ENCODE measurements at regions not wholly inside any gene's neighbourhood (a gene's known extent, or its start where the extent isn't known, plus 50 kb on each side); places are given as distances from the start of the nearest gene placed in this dataset.

DNA sequence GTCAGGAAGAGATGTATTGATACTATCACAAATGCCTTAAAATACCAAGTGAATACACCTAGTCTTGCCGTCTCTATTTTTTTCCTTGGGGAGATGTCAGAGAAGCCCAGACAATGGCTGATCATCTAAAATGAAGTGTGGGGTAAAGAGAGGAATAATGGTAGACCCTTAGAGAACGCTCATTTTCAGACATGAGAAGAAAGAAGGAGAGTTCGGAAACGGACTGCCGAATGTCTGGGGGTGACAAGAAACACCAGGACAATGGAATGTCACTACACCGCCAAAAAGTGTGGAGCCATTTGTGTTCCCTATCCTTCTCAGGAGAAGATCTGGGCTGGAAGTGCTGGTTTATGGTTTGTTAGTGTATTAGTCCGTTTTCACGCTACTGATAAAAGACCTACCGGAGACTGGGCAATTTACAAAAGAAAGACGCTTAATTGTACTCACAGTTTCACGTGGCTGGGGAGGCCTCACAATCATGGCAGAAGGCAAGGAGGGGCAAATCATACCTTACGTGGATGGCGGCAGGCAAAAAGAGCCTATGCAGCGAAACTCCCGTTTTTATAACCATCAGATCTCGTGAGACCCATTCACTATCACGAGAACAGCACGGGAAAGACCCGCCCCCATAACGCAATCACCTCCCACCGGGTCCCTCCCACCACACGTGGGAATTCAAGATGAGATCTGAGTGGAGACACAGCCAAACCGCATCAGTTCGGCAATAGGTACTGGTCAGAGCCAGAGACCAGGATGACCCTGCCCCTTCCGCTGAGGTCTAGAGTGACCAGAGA, 743.7 kb downstream of the GALR1 start:
- Histone ChIP-seq H3K4me2 (ENCODE audit: extremely low read depth, insufficient read depth, low read length) (no peak overlapping the region), H3K9ac (ENCODE audit: insufficient read depth, low read length) (no peak overlapping the region), H3K79me2 (ENCODE audit: control insufficient read depth, insufficient read depth, low read length) (no peaks in the 10 kb centered on the region), H2AFZ (ENCODE audit: low read length) (no peak overlapping the region), H4K20me1 (ENCODE audit: control insufficient read depth, extremely low read depth, insufficient read depth, low read length) (no peaks in the 10 kb centered on the region), H3K4me3 (replicated peaks in 1 of 4; ENCODE audit: control extremely low read depth in 1 of 4, insufficient read depth in 1 of 4, low read depth in 3 of 4, low read length in 4 of 4) (no peak overlapping the region), H3K36me3 (ENCODE audit: control insufficient read depth, insufficient read depth, low read length) (no peaks in the 10 kb centered on the region), H3K27me3 (ENCODE audit: control insufficient read depth, insufficient read depth, low read length) (no peaks in the 10 kb centered on the region), H3K4me1 (ENCODE audit: control insufficient read depth, extremely low read depth, insufficient read depth, low read length) (no peaks in the 10 kb centered on the region), H3K9me3 (ENCODE audit: control insufficient read depth, insufficient read depth, low read depth, low read length) (no peaks in the 10 kb centered on the region), H3K27ac (ENCODE audit: insufficient read depth, low read length) (no peak overlapping the region)
- no peak for DNase-seq (ENCODE audit: low read depth in 2 of 2)
- TF ChIP-seq, protein P1, sequence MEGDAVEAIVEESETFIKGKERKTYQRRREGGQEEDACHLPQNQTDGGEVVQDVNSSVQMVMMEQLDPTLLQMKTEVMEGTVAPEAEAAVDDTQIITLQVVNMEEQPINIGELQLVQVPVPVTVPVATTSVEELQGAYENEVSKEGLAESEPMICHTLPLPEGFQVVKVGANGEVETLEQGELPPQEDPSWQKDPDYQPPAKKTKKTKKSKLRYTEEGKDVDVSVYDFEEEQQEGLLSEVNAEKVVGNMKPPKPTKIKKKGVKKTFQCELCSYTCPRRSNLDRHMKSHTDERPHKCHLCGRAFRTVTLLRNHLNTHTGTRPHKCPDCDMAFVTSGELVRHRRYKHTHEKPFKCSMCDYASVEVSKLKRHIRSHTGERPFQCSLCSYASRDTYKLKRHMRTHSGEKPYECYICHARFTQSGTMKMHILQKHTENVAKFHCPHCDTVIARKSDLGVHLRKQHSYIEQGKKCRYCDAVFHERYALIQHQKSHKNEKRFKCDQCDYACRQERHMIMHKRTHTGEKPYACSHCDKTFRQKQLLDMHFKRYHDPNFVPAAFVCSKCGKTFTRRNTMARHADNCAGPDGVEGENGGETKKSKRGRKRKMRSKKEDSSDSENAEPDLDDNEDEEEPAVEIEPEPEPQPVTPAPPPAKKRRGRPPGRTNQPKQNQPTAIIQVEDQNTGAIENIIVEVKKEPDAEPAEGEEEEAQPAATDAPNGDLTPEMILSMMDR (conservative IDR thresholded peaks at IDR 0.05 in 1 of 2, IDR thresholded peaks at IDR 0.05 in 1 of 2; ENCODE audit: low read depth in 1 of 2, low read length in 2 of 2), result no peak
- no peak for TF ChIP-seq EZH2 (IDR thresholded peaks at IDR 0.05; ENCODE audit: low read length, missing control alignments)

DNA sequence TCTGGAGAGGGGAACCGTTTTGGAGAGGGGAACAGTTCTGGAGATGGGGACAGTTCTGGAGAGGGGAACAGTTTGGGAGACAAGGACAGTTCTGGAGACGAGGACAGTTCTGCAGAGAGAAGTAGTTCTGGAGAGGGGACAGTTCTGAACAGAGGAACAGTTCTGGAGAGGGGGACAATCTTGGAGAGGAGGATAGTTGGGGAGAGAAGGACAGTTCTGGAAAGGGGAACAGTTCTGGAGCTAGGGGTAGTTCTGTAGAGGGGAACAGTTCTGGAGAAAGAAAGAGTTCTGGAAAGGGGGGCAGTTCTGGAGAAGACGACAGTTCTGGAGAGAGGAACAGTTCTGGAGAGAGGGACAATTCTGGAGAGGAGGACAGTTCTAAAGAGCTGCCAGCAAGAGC, 745.9 kb downstream of the GALR1 start:
- Histone ChIP-seq H3K4me1 (ENCODE audit: control insufficient read depth, extremely low read depth, insufficient read depth, low read length) (no peaks in the 10 kb centered on the region), H4K20me1 (ENCODE audit: control insufficient read depth, extremely low read depth, insufficient read depth, low read length) (no peaks in the 10 kb centered on the region), H3K27ac (ENCODE audit: insufficient read depth, low read length) (no peak overlapping the region), H3K27me3 (ENCODE audit: control insufficient read depth, insufficient read depth, low read length) (no peaks in the 10 kb centered on the region), H3K9me3 (ENCODE audit: control insufficient read depth, insufficient read depth, low read depth, low read length) (no peaks in the 10 kb centered on the region), H3K4me2 (ENCODE audit: extremely low read depth, insufficient read depth, low read length) (no peak overlapping the region), H3K9ac (ENCODE audit: insufficient read depth, low read length) (no peak overlapping the region), H2AFZ (ENCODE audit: low read length) (no peak overlapping the region), H3K36me3 (ENCODE audit: control insufficient read depth, insufficient read depth, low read length) (no peaks in the 10 kb centered on the region), H3K79me2 (ENCODE audit: control insufficient read depth, insufficient read depth, low read length) (no peaks in the 10 kb centered on the region), H3K4me3 (replicated peaks in 1 of 4; ENCODE audit: control extremely low read depth in 1 of 4, insufficient read depth in 1 of 4, low read depth in 3 of 4, low read length in 4 of 4) (no peak overlapping the region)
- TF ChIP-seq, protein P1 (conservative IDR thresholded peaks at IDR 0.05 in 1 of 2, IDR thresholded peaks at IDR 0.05 in 1 of 2; ENCODE audit: low read depth in 1 of 2, low read length in 2 of 2), result no peak
- no peak for DNase-seq (ENCODE audit: low read depth in 2 of 2)

DNA sequence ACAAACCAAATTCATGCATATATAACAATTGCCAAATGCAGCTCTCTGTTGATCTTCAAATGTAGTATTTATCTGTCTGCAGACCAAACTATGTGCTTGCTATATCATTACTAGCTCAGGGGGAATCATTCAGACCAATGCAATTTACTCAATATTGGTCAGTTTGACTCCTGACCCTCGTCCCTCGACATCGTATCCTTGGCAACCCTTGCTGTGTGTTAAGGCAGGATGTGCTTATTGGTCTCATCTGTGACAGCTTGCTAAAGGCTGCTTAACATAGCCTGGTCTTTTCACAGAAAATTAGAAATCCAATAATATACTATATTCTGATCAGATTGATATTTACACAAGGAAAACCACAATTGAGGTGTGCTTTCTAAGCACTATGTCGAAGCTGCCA, 747.1 kb downstream of the GALR1 start:
- no peak for DNase-seq (ENCODE audit: low read depth in 2 of 2)
- H3K79me2 ChIP-seq (ENCODE audit: control insufficient read depth, insufficient read depth, low read length), result no peaks in the 10 kb centered on the region
- no peak overlapping the region for H3K4me2 ChIP-seq (ENCODE audit: extremely low read depth, insufficient read depth, low read length)
- H4K20me1 ChIP-seq (ENCODE audit: control insufficient read depth, extremely low read depth, insufficient read depth, low read length), result no peaks in the 10 kb centered on the region
- no peaks in the 10 kb centered on the region for H3K27me3 ChIP-seq (ENCODE audit: control insufficient read depth, insufficient read depth, low read length)
- no peaks in the 10 kb centered on the region for H3K4me1 ChIP-seq (ENCODE audit: control insufficient read depth, extremely low read depth, insufficient read depth, low read length)
- H3K9me3 ChIP-seq (ENCODE audit: control insufficient read depth, insufficient read depth, low read depth, low read length), result no peaks in the 10 kb centered on the region
- H3K4me3 ChIP-seq (replicated peaks in 1 of 4; ENCODE audit: control extremely low read depth in 1 of 4, insufficient read depth in 1 of 4, low read depth in 3 of 4, low read length in 4 of 4), result no peak overlapping the region
- no peak overlapping the region for H3K27ac ChIP-seq (ENCODE audit: insufficient read depth, low read length)
- H3K36me3 ChIP-seq (ENCODE audit: control insufficient read depth, insufficient read depth, low read length), result no peaks in the 10 kb centered on the region
- no peak for TF ChIP-seq EZH2 (IDR thresholded peaks at IDR 0.05; ENCODE audit: low read length, missing control alignments)
- TF ChIP-seq, protein P1 (conservative IDR thresholded peaks at IDR 0.05 in 1 of 2, IDR thresholded peaks at IDR 0.05 in 1 of 2; ENCODE audit: low read depth in 1 of 2, low read length in 2 of 2), result no peak
- H3K9ac ChIP-seq (ENCODE audit: insufficient read depth, low read length), result no peak overlapping the region
- no peak overlapping the region for H2AFZ ChIP-seq (ENCODE audit: low read length)

All from fibroblast of lung (primary cell).